GM19240 (cell line): ENCODE measurements at regions not wholly inside any gene's neighbourhood (a gene's known extent, or its start where the extent isn't known, plus 50 kb on each side); places are given as distances from the start of the nearest gene placed in this dataset.

Experiments used
- DNase-seq: peaks from one replicate; pipeline ENCODE4 v3.0.0; 2011; ENCODE audit warnings: low spot score; ENCODE audit not compliant: insufficient read length

DNA sequence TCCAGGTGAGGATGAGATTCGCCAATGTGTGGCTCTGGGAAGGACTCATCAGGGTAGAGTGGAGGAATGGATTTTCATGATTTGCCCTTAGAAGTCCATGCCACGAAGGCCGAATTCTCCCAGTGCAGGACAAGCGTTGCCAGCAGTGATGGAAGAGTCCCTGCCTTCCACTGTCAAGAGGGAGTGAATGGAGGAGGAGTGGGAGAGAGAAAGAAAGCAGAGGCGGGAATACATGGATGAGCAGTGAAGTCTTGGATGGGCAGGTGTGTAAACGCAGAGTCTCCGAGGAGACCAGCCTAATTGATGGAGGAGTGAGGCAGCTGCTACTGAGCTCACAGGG is 419.2 kb downstream of the GLRX3 start:
- DNase-seq, result no peak

- DNase-seq, result no peak
These were observed 421.1 kb downstream of the GLRX3 start for GRCh38 chr10:130557181-130557845.

DNA sequence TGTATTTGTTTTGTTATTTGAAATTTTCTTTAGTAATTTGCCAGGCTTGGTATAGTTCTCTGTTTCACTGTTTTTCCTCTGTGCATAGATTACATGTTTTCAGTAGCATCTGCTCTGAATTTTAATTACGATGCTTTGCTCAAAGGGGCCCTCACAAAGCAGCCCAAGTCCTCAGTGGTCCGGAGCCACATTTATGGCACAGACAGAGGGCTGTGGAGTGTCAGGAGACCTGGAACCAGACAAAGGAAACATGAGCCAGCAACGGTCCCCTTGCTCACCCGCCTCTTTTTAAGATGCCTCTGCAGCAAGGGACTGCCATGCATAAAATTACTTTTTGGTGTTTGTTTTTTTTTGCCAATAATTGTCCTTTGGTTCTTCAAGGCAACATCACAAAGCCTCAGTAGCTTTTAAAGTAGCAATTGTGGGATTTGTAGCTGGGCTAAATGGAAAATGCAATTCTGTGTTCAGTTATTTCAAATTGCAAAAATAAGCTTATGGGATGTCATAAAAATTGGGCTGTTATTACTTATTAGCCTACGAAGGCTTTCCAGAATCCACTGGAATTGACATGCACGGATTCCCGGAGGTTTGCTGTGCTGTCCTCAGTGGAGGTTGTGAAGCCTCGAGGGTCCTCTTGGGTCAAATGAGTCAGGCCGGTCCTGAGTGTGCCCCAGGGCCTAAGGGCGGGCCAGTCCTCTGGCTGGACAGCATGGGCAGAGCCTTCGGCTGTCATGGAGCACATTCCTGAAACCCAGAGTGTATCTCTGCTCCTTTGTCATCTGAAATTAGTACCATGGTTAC is 422.8 kb downstream of the GLRX3 start:
- DNase-seq, result no peak

DNA sequence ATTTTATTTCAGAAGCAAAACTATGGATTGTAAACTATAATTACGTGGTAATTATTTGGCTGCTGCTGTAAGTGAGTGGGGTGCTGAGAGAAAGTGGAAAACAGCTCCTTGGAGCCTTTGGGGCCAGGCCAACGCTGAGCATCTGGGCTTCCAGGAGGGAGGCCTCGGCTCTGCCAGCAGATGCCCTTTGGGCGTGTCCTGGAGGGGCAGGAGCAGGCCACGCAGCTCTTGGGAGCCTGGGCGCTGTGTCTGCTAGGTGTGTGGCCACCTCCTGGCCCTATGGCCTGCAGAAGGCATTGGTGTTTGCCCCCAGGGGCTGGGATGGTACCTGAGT is 423.3 kb downstream of the GLRX3 start:
- no peak for DNase-seq

- DNase-seq, result no peak
These were observed 423.9 kb downstream of the GLRX3 start for GRCh38 chr10:130560116-130560515.

DNA sequence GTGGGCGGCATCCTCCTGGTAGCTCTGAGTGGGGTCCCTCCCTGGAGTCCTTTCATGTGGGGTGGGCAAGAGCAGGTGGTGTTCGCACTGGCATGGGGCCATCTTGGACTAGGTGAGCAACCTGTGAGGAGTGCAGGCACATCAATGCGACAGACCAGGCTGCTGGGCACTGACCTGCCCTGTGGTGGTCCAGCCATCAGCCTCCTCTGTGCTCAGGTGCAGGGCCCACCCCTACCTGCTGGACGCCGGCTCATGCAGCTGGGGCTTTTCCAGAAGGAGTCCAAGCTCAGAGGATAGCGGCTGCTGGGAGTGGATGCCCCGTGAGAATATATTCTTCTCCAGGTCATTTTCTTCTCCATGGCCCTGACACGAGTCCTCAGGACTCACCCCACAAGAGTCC is 424.4 kb downstream of the GLRX3 start:
- no peak for DNase-seq

- no peak for DNase-seq
These were observed 425.5 kb downstream of the GLRX3 start for GRCh38 chr10:130561681-130562080.

- DNase-seq, result no peak
These were observed 430.8 kb downstream of the GLRX3 start for GRCh38 chr10:130567011-130567410.

DNA sequence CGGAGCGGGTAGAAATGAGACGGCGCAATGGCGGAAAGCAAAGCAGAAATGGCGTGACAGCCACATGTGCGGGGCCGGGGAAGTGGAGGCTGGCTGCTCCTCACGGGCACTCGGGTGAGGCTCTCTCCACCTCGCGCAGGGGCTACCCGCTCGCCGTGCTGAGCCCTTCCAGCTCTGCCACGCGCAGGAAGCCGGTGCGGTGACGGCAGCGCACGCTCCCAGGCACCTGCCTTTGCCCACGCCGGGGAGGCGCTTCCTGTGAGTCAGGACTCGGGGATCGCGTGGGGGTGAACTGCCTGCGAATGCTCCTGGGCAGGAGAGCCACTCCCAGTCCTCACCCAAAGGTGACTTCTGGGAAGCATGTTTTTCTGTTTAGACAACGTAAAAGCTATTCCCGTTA is 431.2 kb downstream of the GLRX3 start:
- DNase-seq, result no peak

GRCh38 chr10:130568246-130568645 is 432.1 kb downstream of the GLRX3 start:
- no peak for DNase-seq

DNA sequence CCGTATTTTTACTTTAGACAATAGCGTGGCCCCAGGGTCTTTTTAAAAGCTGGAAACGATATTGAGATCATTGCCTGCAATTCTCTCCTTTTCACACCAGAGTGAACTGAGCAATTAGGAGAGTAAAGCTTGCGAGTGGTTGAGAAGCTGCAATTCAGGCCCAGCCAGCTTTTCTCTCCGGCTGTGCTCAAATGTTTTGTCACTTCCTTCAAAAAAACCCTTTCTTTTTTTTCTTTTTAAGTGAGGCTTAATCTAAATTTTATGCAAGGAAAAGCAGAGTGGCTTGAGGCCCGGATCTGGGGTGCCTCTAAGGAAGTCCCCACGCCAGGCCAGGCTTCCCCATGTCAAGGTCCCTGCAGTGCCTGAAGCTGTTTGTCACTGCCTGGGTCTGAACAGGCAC is 433.9 kb downstream of the GLRX3 start:
- DNase-seq, result no peak

- no peak for DNase-seq
These were observed 435.5 kb downstream of the GLRX3 start for GRCh38 chr10:130571674-130572073.

DNA sequence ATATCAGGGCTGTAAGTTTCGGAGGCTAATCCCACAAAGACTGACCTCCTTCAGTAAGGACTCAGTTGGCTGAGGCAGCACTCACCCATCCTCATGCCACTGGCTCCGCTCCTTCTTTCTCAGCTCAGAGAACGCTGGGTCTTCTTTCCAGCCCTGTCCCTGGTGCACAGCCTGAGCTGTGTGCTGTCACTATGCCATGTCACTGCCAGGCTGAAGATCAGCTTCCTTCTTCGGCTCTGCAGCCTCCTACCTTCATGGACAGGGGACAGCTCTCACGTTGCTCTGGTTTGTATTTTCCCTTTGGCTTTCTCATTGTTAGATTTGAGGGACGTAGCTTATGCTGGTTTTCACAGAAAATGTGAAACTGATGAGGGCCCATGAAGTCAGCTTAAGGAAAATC is 437.3 kb downstream of the GLRX3 start:
- DNase-seq, result no peak

- no peak for DNase-seq
These were observed 439.6 kb downstream of the GLRX3 start for GRCh38 chr10:130575756-130576285.

DNA sequence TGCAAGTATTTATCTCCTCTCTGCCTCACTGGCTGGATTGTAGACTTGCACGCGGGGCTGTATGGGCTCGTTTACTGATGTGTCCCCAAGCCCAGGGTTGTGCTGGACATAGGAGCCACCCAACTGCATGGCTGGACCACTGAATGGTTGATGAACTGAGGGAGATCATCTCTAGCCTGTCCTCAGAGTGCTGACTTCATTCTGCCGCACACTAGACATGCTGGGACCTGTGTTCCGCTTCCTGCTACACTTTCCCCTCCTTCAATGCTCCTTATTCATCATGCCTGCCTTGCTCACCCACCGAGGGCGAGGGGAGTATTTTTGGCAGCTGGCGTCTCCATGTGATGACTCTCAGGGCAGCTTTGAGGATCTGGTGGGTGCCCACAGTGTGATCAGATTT is 440.2 kb downstream of the GLRX3 start:
- DNase-seq, result no peak

- no peak for DNase-seq
These were observed 440.8 kb downstream of the GLRX3 start for GRCh38 chr10:130577039-130577438.

GRCh38 chr10:130578532-130579289 is 442.5 kb downstream of the GLRX3 start:
- no peak for DNase-seq

GRCh38 chr10:130579913-130580312 is 443.7 kb downstream of the GLRX3 start:
- DNase-seq, result no peak

- no peak for DNase-seq
These were observed 444.8 kb downstream of the GLRX3 start for GRCh38 chr10:130580975-130581374.

- DNase-seq, result no peak
These were observed 451.5 kb downstream of the GLRX3 start for GRCh38 chr10:130587718-130588117.

DNA sequence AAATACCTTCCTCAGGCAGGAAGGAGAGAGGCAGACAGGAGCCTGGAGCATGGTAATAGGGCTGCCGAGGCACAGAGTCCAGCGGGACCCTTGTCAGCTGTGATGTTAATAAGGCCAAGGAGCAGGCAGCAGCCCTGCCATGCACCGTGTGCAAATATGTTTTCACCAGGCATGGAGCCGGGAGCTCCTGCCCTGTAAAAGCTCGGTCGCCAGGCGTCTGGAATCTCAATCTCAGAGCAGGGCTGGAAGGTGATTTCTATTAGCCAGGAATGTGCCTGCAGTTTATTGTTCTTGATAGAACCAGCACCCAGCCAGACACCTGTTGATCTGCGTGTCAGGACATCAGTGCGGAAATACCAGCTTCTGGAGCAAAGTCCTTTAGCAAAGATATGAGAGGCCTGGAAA is 469.8 kb downstream of the GLRX3 start:
- no peak for DNase-seq

DNA sequence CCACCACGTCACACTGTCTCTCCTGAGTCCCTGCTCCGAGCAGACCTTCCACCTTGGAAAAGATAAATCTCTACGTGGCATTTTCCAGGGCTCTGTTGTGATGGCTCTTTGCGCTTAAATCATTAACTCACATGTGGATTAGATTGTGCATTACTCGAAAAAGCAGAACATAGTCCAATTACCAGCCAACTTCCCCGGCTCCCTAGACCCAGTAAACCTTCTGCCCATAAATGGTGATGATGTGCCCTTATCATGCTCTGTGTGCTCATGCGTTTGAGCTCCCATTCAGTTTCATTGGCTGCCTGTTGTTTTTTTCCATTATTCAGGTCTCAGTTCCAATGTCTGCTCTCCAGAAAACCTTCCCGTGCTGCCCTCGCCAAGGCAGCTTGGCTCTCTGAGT is 471.2 kb downstream of the GLRX3 start:
- no peak for DNase-seq
